ENCODE measurements at regions not wholly inside any gene's neighbourhood (a gene's known extent, or its start where the extent isn't known, plus 50 kb on each side); places are given as distances from the start of the nearest gene placed in this dataset.

GRCh38 chr22:46081831-46082210 is 68.5 kb upstream of the PPARA start:
- Histone ChIP-seq H3K4me3 (ENCODE audit: low read depth in 1 of 2, low read length in 1 of 2) (no peak overlapping the region), H3K36me3 (peaks cover 54% of the 10 kb centered on the region), H3K27me3 (no peaks in the 10 kb centered on the region), H3K27ac (no peak overlapping the region), H3K9me3 (no peaks in the 10 kb centered on the region), H3K4me1 (ENCODE audit: control insufficient read depth in 1 of 2, insufficient read depth in 1 of 2, low read depth in 1 of 2, low read length in 1 of 2) (no peaks in the 10 kb centered on the region)
- TF ChIP-seq, protein P1, sequence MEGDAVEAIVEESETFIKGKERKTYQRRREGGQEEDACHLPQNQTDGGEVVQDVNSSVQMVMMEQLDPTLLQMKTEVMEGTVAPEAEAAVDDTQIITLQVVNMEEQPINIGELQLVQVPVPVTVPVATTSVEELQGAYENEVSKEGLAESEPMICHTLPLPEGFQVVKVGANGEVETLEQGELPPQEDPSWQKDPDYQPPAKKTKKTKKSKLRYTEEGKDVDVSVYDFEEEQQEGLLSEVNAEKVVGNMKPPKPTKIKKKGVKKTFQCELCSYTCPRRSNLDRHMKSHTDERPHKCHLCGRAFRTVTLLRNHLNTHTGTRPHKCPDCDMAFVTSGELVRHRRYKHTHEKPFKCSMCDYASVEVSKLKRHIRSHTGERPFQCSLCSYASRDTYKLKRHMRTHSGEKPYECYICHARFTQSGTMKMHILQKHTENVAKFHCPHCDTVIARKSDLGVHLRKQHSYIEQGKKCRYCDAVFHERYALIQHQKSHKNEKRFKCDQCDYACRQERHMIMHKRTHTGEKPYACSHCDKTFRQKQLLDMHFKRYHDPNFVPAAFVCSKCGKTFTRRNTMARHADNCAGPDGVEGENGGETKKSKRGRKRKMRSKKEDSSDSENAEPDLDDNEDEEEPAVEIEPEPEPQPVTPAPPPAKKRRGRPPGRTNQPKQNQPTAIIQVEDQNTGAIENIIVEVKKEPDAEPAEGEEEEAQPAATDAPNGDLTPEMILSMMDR (IDR thresholded peaks at IDR 0.05): no peak

DNA sequence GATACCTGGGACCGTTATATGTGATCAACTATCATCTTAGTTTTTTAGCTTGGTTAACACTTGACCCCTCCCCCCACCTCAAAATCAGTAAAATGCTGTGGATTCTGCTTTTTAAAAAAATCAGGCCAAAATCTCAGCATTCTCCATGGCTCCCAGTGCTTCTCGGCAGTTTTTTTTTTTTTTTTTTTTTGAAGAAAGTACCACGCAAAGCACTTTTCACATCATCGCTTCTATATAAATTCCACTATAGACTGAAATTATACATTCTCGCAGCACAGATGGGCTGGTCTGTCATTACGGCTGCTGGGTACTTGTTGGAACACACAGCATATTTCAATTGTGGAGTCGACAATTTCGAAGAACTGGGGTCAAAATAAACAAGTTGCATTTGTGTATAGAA is 67.7 kb upstream of the PPARA start:
- Histone ChIP-seq H3K4me1 (ENCODE audit: control insufficient read depth in 1 of 2, insufficient read depth in 1 of 2, low read depth in 1 of 2, low read length in 1 of 2) (no peaks in the 10 kb centered on the region), H3K4me3 (ENCODE audit: low read depth in 1 of 2, low read length in 1 of 2) (no peak overlapping the region), H3K27me3 (no peaks in the 10 kb centered on the region), H3K9me3 (no peaks in the 10 kb centered on the region), H3K27ac (no peak overlapping the region), H3K36me3 (peaks cover 62% of the 10 kb centered on the region)
- TF ChIP-seq, protein P1 (IDR thresholded peaks at IDR 0.05): no peak

DNA sequence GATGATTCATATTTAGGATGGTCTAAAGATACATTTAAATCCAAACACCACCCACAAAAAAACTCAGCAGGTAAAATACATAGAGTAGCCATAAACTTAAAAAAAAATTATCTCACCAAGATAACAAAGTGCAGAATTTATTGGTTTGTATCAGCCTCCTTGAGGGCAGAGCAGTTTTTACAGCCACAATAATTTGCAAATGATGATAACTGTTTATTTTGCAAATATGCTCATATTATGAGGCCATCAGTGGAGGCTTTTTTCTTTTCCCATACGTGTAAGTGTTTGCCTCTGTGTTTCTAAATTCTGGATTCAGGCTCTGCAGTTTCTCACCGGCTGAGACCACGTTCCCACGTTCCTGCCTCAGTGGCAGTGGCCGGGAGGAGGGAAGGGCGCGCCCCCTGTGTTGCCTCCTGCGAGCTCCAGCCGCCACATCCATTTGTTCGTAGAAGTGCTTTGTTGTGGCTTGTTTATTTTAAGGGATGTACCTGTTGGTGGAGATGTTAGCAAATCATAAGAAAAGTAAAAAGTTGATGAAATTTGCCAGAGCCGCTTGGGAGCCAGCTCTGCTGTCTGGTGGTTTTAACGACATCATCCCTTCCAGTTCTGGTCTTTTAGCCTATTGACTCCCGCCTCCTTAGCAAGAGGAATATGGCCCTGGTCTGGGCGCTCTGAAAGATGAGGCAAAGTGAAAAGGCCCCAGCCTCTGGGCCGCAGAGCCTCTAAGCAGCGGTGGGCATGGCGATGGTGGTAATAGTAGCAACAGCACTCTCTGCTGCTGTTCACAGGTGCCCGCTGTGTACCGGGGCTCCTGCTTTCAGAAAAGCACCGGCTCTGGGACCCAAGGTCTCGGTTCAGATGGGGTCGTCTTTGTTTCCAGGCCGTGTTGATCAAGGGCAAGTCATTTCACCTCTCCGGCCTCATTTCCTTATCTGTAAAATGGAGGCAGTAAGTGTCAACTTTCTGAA is 66.7 kb upstream of the PPARA start:
- TF ChIP-seq, protein P1 (IDR thresholded peaks at IDR 0.05): no peak
- H3K27ac ChIP-seq: no peak overlapping the region
- H3K4me3 ChIP-seq (ENCODE audit: low read depth in 1 of 2, low read length in 1 of 2): no peak overlapping the region
- no peaks in the 10 kb centered on the region for H3K9me3 ChIP-seq
- H3K27me3 ChIP-seq: no peaks in the 10 kb centered on the region
- peaks cover 70% of the 10 kb centered on the region for H3K36me3 ChIP-seq
- no peaks in the 10 kb centered on the region for H3K4me1 ChIP-seq (ENCODE audit: control insufficient read depth in 1 of 2, insufficient read depth in 1 of 2, low read depth in 1 of 2, low read length in 1 of 2)

DNA sequence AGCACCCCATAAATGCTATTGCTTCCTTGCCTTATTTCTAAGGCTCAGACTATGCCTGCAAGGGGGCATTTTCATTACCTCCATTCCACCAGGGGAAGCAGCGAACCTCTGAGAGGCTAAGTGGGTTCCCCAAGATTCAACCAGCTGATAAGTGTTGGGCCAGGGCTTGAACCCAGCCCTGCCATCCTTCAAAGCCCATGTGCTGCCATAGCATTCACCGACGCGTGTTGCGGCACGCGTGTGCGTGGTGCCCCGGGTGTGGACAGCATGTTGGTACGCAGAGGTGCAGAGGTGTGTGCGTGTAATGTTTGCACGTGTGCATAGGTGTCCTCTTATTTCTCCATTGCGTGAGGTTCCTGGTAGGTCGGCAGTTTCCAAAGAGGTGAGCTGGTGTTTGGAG is 66.0 kb upstream of the PPARA start:
- Histone ChIP-seq H3K27ac (no peak overlapping the region), H3K9me3 (no peaks in the 10 kb centered on the region), H3K36me3 (peaks cover 71% of the 10 kb centered on the region), H3K4me1 (ENCODE audit: control insufficient read depth in 1 of 2, insufficient read depth in 1 of 2, low read depth in 1 of 2, low read length in 1 of 2) (no peaks in the 10 kb centered on the region), H3K27me3 (no peaks in the 10 kb centered on the region), H3K4me3 (ENCODE audit: low read depth in 1 of 2, low read length in 1 of 2) (no peak overlapping the region)
- TF ChIP-seq, protein P1 (IDR thresholded peaks at IDR 0.05): no peak

DNA sequence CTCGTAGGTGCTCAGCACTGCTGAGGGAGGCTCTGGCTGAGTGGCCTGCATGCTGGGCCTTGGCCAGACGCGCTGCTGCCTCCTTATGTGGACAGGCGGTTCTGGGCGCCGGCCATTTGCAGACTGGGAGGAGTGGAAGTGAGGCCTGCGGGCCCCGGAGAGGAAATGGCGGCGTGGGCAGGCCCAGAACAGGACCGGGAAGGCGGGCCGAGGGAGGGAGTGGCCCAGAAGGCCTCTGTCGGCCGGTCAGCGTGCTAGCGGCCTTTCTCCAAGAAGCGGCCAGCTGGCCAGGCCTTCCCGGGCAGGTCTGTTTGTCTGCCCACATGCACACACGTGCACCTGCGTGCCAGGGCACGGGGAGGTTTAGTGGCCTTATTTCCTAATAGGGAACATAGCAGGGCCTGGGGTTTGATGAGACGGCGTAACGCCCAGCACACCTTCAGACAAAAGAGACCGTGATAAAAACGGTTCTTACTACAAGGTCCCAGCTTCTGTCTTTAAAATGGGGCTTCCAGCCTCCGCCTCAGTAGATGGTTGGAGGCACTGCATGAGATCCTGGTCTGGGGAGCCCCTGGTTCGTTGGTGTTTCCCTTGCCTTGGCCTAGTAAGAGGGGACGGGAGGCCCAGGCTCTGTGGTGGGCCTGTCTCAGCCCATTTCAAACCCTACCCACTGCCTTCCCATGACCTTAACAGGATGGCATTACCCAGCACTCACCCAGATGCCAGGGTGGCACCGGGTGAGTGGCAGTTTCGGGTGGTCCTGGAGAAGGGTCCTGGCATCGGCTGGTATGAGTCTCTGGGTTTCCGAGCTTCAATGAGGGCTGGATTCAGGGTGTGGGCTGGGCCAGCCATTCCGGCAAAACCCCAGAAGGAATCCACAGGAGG is 65.1 kb upstream of the PPARA start:
- no peak overlapping the region for H3K4me3 ChIP-seq (ENCODE audit: low read depth in 1 of 2, low read length in 1 of 2)

More for the DNA sequence above, 65.1 kb upstream of the PPARA start:
- Histone ChIP-seq H3K36me3 (peaks cover 77% of the 10 kb centered on the region), H3K9me3 (no peaks in the 10 kb centered on the region), H3K27ac (no peak overlapping the region), H3K4me1 (ENCODE audit: control insufficient read depth in 1 of 2, insufficient read depth in 1 of 2, low read depth in 1 of 2, low read length in 1 of 2) (no peaks in the 10 kb centered on the region), H3K27me3 (no peaks in the 10 kb centered on the region)
- TF ChIP-seq, protein P1 (IDR thresholded peaks at IDR 0.05): no peak
